Stimulated activated CD4-positive, alpha-beta T cell treated with anti-CD3 and anti-CD28 coated beads, Interleukin-1b, Interleukin-23, amount 100 ng/mL, for 4 hours (primary cell): ENCODE measurements at regions not wholly inside any gene's neighbourhood (a gene's known extent, or its start where the extent isn't known, plus 50 kb on each side); places are given as distances from the start of the nearest gene placed in this dataset.
"Not testable (repeated sequence)": the region's sequence is repeated elsewhere in the genome, so short reads cannot be mapped to it uniquely, and the experiment has no call there.

ENCODE experiments used
- DNase-seq, 2 donors: peaks; one replicate each; pipeline ENCODE4 v3.0.0-alpha.2; 2020; ENCODE audit warnings: low read depth in 2 of 2

GRCh38 chrX:115968436-115969252 is 201.9 kb upstream of the AGTR2 start:
- DNase-seq, result no peak

- no peak for DNase-seq
These were observed 199.8 kb upstream of the AGTR2 start for GRCh38 chrX:115970718-115971117.

GRCh38 chrX:115972717-115973116 is 197.8 kb upstream of the AGTR2 start:
- no peak for DNase-seq

- no peak for DNase-seq
These were observed 192.5 kb upstream of the AGTR2 start for GRCh38 chrX:115978068-115978467.

GRCh38 chrX:115983148-115983547 is 187.4 kb upstream of the AGTR2 start:
- DNase-seq, result not testable (repeated sequence)

GRCh38 chrX:115987464-115987863 is 183.1 kb upstream of the AGTR2 start:
- not testable (repeated sequence) for DNase-seq

GRCh38 chrX:115988825-115989224 is 181.7 kb upstream of the AGTR2 start:
- DNase-seq, result no peak

GRCh38 chrX:115989686-115990085 is 180.9 kb upstream of the AGTR2 start:
- DNase-seq, result no peak

GRCh38 chrX:116009346-116009745 is 161.2 kb upstream of the AGTR2 start:
- DNase-seq, result no peak

GRCh38 chrX:116009861-116010710 is 160.5 kb upstream of the AGTR2 start:
- no peak for DNase-seq

GRCh38 chrX:116010939-116011338 is 159.6 kb upstream of the AGTR2 start:
- DNase-seq, result no peak

- no peak for DNase-seq
These were observed 139.2 kb upstream of the AGTR2 start for GRCh38 chrX:116031331-116031730.
